ENCODE measurements at regions not wholly inside any gene's neighbourhood (a gene's known extent, or its start where the extent isn't known, plus 50 kb on each side); places are given as distances from the start of the nearest gene placed in this dataset.

DNA sequence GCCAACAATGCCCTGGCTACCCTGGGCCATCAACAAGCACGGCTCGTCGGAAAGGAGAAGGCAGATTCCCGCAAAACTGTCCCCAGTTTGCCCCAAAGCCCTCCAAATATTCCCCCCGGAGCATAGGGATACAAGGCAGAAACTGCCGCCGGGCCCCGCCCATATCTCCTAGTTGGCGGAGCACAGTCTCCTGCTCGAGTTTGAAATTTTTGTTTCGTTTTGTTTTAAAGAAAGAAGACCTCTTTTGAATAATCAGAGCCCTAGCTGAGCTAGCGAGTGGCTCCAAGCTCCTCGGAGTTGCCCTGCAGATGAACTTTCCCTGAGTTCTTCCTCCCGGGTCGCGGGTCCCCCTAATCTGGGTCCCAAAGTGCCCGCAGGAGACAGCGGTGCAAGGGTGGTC, 138.1 kb upstream of the ZIC3 start:
- no peaks in the 10 kb centered on the region for H3K9me3 ChIP-seq
- H3K27me3 ChIP-seq = peaks cover 5 to 13% of the 10 kb centered on the region in 2 donors
- TF ChIP-seq, protein P1, sequence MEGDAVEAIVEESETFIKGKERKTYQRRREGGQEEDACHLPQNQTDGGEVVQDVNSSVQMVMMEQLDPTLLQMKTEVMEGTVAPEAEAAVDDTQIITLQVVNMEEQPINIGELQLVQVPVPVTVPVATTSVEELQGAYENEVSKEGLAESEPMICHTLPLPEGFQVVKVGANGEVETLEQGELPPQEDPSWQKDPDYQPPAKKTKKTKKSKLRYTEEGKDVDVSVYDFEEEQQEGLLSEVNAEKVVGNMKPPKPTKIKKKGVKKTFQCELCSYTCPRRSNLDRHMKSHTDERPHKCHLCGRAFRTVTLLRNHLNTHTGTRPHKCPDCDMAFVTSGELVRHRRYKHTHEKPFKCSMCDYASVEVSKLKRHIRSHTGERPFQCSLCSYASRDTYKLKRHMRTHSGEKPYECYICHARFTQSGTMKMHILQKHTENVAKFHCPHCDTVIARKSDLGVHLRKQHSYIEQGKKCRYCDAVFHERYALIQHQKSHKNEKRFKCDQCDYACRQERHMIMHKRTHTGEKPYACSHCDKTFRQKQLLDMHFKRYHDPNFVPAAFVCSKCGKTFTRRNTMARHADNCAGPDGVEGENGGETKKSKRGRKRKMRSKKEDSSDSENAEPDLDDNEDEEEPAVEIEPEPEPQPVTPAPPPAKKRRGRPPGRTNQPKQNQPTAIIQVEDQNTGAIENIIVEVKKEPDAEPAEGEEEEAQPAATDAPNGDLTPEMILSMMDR (IDR thresholded peaks at IDR 0.05) = no peak
- intact Hi-C loops (cut with DNase I) = no loop called here
- H3K4me1 ChIP-seq = peaks cover 16% of the 10 kb centered on the region
- no peaks in the 10 kb centered on the region for H3K36me3 ChIP-seq (replicated peaks in 1 of 2; ENCODE audit: insufficient read depth in 1 of 2, low read depth in 2 of 2)
- ATAC-seq = no peak
- no peak overlapping the region for H3K27ac ChIP-seq
- DNase-seq = no peak
- H3K4me3 ChIP-seq = peak overlapping the region in 1 of 2 donors; percentile 20
- 0% methylated on average over 10 to 13 of the region's 18 CpGs for WGBS, 2 donors

DNA sequence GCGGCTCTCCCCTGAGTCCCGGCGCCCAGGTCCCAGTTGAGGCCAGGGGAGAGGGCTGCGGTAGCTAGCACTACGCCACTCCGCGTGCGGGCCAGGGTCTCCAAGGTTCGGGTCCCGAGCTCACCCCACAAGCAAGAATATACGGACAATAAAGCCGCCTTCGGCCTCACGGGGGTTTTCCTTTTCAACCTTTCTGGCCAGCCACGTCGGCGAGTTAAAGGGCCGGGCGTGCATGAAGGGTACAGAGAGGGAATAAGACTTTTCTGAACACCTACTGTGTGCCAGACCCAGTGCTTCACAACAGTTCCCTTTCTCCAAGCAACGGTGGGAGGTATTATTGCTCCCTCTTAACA, 138.5 kb upstream of the ZIC3 start:
- ATAC-seq (no peak), DNase-seq (no peak)
- TF ChIP-seq, protein P1 (IDR thresholded peaks at IDR 0.05) = no peak
- TF ChIP-seq POLR2A (IDR thresholded peaks at IDR 0.05) = no peak
- Histone ChIP-seq H3K9me3 (no peaks in the 10 kb centered on the region), H3K36me3 (replicated peaks in 1 of 2; ENCODE audit: insufficient read depth in 1 of 2, low read depth in 2 of 2) (no peaks in the 10 kb centered on the region), H3K4me3 (no peak overlapping the region), H3K27ac (no peak overlapping the region), H3K27me3 (peaks cover 5 to 13% of the 10 kb centered on the region in 2 donors), H3K4me1 (peaks cover 16% of the 10 kb centered on the region)
- WGBS, 2 donors = 2 to 6% methylated on average over 10 to 16 of the region's 20 CpGs
- intact Hi-C loops (cut with DNase I) = no loop called here

DNA sequence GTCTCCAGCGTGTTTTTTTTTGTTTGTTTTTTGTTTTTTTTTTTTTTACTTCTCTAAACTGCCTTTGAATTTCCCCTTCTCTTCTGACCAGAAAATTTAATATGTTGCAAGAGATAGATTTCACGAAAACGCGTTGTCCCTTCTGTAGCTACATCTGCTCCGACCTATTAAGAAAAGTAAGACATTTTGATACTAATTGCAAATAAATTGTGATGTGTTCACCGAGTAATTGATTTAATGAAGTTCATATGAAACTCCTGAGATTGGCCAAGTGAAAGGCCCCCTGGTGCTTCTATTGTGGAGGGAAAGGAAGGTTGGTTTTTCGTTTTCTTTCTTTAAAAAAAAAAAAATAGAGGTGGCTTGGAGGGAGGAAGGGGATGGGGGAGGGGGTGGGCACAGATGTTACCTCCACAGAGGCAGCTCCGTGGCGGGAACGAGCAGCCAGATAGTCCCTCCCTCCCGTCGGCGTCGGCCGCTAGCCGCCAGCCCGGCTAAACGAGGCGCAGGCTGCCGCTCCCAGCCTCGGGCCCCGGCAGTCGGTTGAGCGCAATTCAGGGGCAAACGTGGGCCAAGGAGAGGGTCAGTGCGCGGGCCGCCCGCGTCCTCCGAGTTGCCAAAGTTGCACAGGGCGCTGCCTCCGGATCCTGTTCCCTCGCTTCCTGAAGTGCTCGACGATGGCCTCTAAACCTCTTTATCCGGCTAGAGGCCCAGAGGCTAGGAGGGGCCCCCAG, 139.1 kb upstream of the ZIC3 start:
- Histone ChIP-seq H3K4me3 (no peak overlapping the region), H3K4me1 (peaks cover 16% of the 10 kb centered on the region), H3K9me3 (no peaks in the 10 kb centered on the region), H3K36me3 (replicated peaks in 1 of 2; ENCODE audit: insufficient read depth in 1 of 2, low read depth in 2 of 2) (no peaks in the 10 kb centered on the region), H3K27me3 (peaks cover 5 to 13% of the 10 kb centered on the region in 2 donors), H3K27ac (no peak overlapping the region)
- no peak for TF ChIP-seq POLR2A (IDR thresholded peaks at IDR 0.05)
- TF ChIP-seq, protein P1 (IDR thresholded peaks at IDR 0.05) = no peak
- no peak for ATAC-seq
- intact Hi-C loops (cut with DNase I) = no loop called here
- WGBS, 2 donors = 5 to 6% methylated on average over 7 to 32 of the region's 37 CpGs
- DNase-seq = no peak

DNA sequence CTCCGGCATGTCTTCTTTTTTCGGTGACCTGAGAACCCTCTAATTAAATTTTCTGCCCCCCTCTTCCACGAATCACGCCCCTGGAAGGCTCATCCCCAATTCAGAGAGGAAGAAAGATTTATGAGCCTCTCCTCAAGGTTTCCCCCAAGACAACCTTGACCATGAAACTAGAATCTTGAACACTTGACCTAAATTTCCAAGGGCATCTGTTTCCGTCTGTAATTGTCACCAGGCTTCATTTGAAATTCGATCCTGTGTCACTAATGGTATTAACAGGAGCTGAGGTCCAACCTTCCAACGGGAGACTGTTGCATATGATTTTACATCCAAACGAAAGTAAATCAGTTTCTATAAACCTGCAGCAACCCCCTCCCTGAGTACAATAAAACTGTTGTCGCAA, 139.9 kb upstream of the ZIC3 start:
- ATAC-seq (no peak), DNase-seq (no peak)
- no peaks in the 10 kb centered on the region for H3K9me3 ChIP-seq
- no peak overlapping the region for H3K4me3 ChIP-seq
- no peaks in the 10 kb centered on the region for H3K36me3 ChIP-seq (replicated peaks in 1 of 2; ENCODE audit: insufficient read depth in 1 of 2, low read depth in 2 of 2)
- TF ChIP-seq, protein P1 (IDR thresholded peaks at IDR 0.05) = no peak
- no peak overlapping the region for H3K27ac ChIP-seq
- peaks cover 16% of the 10 kb centered on the region for H3K4me1 ChIP-seq
- intact Hi-C loops (cut with DNase I) = no loop called here
- WGBS, 2 donors = 2 to 5% methylated on average over 8 to 9 of the region's 9 CpGs
- peaks cover 5 to 13% of the 10 kb centered on the region in 2 donors for H3K27me3 ChIP-seq

DNA sequence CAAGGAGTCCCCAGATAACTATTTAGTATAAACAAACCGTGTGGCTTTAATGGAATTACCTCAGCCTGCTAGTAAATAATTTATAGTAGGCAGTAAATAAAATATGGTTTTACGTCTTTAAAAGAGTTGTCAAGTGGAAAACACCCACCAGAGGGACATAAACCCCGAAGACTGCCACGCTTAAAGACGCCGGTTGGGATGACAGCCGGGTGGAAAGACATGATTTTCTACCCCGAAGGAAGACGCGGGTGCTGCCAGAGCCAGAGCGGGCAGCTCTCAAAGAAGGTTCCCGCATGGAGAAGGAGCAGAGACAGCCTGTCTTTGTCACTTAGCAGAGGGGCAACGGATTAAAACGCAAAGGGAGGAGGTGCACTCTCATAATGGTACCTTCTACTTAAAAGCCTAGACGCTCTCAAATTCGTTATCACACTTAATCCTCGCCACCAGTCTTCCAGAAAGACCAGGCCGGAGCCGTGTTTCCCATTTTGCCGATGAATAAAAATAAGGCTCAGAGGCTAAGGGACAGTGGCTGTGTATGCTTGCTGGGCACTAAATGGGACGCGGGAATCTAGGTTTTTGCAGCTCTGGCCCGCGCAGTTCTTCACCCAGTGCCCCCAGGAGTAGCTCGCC, 140.5 kb upstream of the ZIC3 start:
- Histone ChIP-seq H3K27ac (no peak overlapping the region), H3K36me3 (replicated peaks in 1 of 2; ENCODE audit: insufficient read depth in 1 of 2, low read depth in 2 of 2) (no peaks in the 10 kb centered on the region), H3K4me1 (peaks cover 16% of the 10 kb centered on the region), H3K9me3 (no peaks in the 10 kb centered on the region), H3K27me3 (peaks cover 5 to 13% of the 10 kb centered on the region in 2 donors), H3K4me3 (no peak overlapping the region)
- 6% methylated on average over 21 to 23 of the region's 25 CpGs for WGBS, 2 donors
- intact Hi-C loops (cut with DNase I) = no loop called here
- TF ChIP-seq, protein P1 (IDR thresholded peaks at IDR 0.05) = no peak
- no peak for TF ChIP-seq POLR2A (IDR thresholded peaks at IDR 0.05)
- DNase-seq = no peak
- no peak for ATAC-seq
